HCT116 (cell line): ENCODE measurements at regions not wholly inside any gene's neighbourhood (a gene's known extent, or its start where the extent isn't known, plus 50 kb on each side); places are given as distances from the start of the nearest gene placed in this dataset.

ENCODE experiments used
- ATAC-seq: fragments of 200-7000 bp; cut with Tn5 transposase; 2 replicates; pipeline ENCODE4 v1.9.1; 2020; ENCODE audit warnings: mild to moderate bottlenecking, moderate library complexity
- BruUV-seq: library from RNA; stranded (reverse); fragments of 400-500 nt; replicated peaks from 2 replicates; lab custom pipeline; 2021; lab: Mats Ljungman, UMichigan
- CTCF ChIA-PET: fragments of 300-600 bp; sonication (Branson Sonifier 250); formaldehyde crosslinking; loops from one replicate; lab custom pipeline; 2021; ENCODE audit warnings: antibody characterized with exemption; lab: Charles Lee
- POLR2A ChIA-PET: fragments of 300-600, 350-600 bp; sonication (Branson Sonifier 250); formaldehyde crosslinking; loops from one replicate; lab custom pipeline; 2021; ENCODE audit warnings: antibody characterized with exemption; lab: Charles Lee
- RAD21 ChIA-PET, 2 experiments: fragments of 300-600 bp; sonication (Branson Sonifier 250); formaldehyde crosslinking; loops; one replicate each; lab custom pipeline; 2023; ENCODE audit warnings: low total read pairs in 2 of 2; ENCODE audit not compliant: uncharacterized antibody in 2 of 2, unreplicated experiment in 2 of 2, low non-redundant PET in 1 of 2; lab: Charles Lee
- DNase-seq: peaks from one replicate; pipeline ENCODE4 v3.0.0-alpha.2; 2010; ENCODE audit warnings: low read depth, low spot score
- H2AFZ ChIP-seq: fragments of 200-600 bp; shearing (Covaris generic), sonication (generic); 2 replicates; pipeline ENCODE4 v1.6.1; 2017; ENCODE audit warnings: low read depth, mixed run types, mixed read lengths, antibody characterized with exemption, low read length; ENCODE audit not compliant: poor library complexity, severe bottlenecking
- H3K27ac ChIP-seq: 2 replicates; pipeline ENCODE4 v1.5.1; 2012; ENCODE audit warnings: low read depth, low read length
- H3K27me3 ChIP-seq: fragments of 200-600 bp; sonication (generic); 2 replicates; pipeline ENCODE4 v1.6.1; 2016; ENCODE audit warnings: mixed run types, low read length, mixed read lengths; ENCODE audit not compliant: insufficient read depth
- H3K36me3 ChIP-seq, 2 experiments: fragments of 200-500 bp in 1 of 2; fragments of 200-600 bp in 1 of 2; sonication (Bioruptor generic) in 1 of 2; sonication (generic) in 1 of 2; 2 replicates each; pipeline versions ENCODE4 v1.5.1 to v1.6.1; 2014 to 2016; ENCODE audit warnings: low read length in 2 of 2, inconsistent platforms in 1 of 2, mixed read lengths in 1 of 2, mixed run types in 1 of 2; ENCODE audit not compliant: insufficient read depth in 2 of 2, control insufficient read depth in 1 of 2
- H3K4me1 ChIP-seq, 2 experiments: fragments of 200-600 bp in 1 of 2; sonication (generic) in 1 of 2; 2 replicates each; pipeline versions ENCODE4 v1.5.1 to v1.6.1; 2012 to 2017; ENCODE audit warnings: low read length in 2 of 2, inconsistent platforms in 1 of 2, mild to moderate bottlenecking in 1 of 2, mixed read lengths in 1 of 2, mixed run types in 1 of 2, moderate library complexity in 1 of 2; ENCODE audit not compliant: insufficient read depth in 2 of 2, control insufficient read depth in 1 of 2
- H3K4me2 ChIP-seq: fragments of 200-600 bp; sonication (generic); 2 replicates; pipeline ENCODE4 v1.6.1; 2017; ENCODE audit warnings: mixed run types, low read length, mixed read lengths
- H3K4me3 ChIP-seq, 2 experiments: fragments of 200-600 bp in 1 of 2; sonication (generic) in 1 of 2; replicated peaks in 1 of 2; 2 replicates each; pipeline ENCODE4 v1.5.1; 2011 to 2016; ENCODE audit warnings: low read length in 2 of 2, control low read depth in 1 of 2, low read depth in 1 of 2, mild to moderate bottlenecking in 1 of 2, mixed read lengths in 1 of 2, mixed run types in 1 of 2
- H3K79me2 ChIP-seq: fragments of 200-600 bp; sonication (generic); 2 replicates; pipeline ENCODE4 v1.6.1; 2017; ENCODE audit warnings: mild to moderate bottlenecking, mixed run types, low read length, moderate library complexity, mixed read lengths; ENCODE audit not compliant: insufficient read depth
- H3K9ac ChIP-seq: fragments of 200-600 bp; sonication (generic); 2 replicates; pipeline ENCODE4 v1.6.1; 2016; ENCODE audit warnings: low read length, mixed read lengths
- H3K9me2 ChIP-seq: fragments of 200-600 bp; sonication (generic), shearing (Covaris generic); 2 replicates; pipeline ENCODE4 v1.6.1; 2017; ENCODE audit warnings: mixed run types, mild to moderate bottlenecking, moderate library complexity; ENCODE audit not compliant: insufficient read depth
- H3K9me3 ChIP-seq, 2 experiments: fragments of 200-500 bp in 1 of 2; fragments of 200-600 bp in 1 of 2; sonication (Bioruptor generic) in 1 of 2; sonication (generic) in 1 of 2; 2 replicates each; pipeline ENCODE4 v1.6.1; 2014 to 2017; ENCODE audit warnings: low read length in 2 of 2, mixed read lengths in 2 of 2, inconsistent platforms in 1 of 2, low read depth in 1 of 2, mild to moderate bottlenecking in 1 of 2, mixed run types in 1 of 2, moderate library complexity in 1 of 2; ENCODE audit not compliant: control insufficient read depth in 1 of 2, insufficient read depth in 1 of 2
- H4K20me1 ChIP-seq: fragments of 200-600 bp; sonication (generic), shearing (Covaris generic); 2 replicates; pipeline ENCODE4 v1.6.1; 2017; ENCODE audit warnings: mixed run types, mild to moderate bottlenecking, moderate library complexity; ENCODE audit not compliant: insufficient read depth
- ATF3 ChIP-seq: IDR thresholded peaks from 2 replicates; pipeline ENCODE4 v1.6.1; 2012
- CBX3 ChIP-seq: IDR thresholded peaks from 2 replicates; pipeline ENCODE4 v1.6.1; 2012; ENCODE audit warnings: low read depth
- CTCF ChIP-seq, 3 experiments: fragments of 200-600 bp in 1 of 3; sonication (generic) in 1 of 3; IDR thresholded peaks in 2 of 3; conservative IDR thresholded peaks in 1 of 3; 2 replicates each; pipeline ENCODE4 v1.5.1; 2012 to 2017; ENCODE audit warnings: low read depth in 2 of 3, low read length in 2 of 3, antibody characterized with exemption in 1 of 3, borderline replicate concordance in 1 of 3, control low read depth in 1 of 3, mild to moderate bottlenecking in 1 of 3, mixed read lengths in 1 of 3, mixed run types in 1 of 3, moderate library complexity in 1 of 3; ENCODE audit not compliant: insufficient read depth in 1 of 3
- EGR1 ChIP-seq: IDR thresholded peaks from 2 replicates; pipeline ENCODE4 v1.6.1; 2012; ENCODE audit warnings: low read depth
- FOSL1 ChIP-seq: IDR thresholded peaks from 2 replicates; pipeline ENCODE4 v1.6.1; 2012; ENCODE audit warnings: low read depth
- JUND ChIP-seq: IDR thresholded peaks from 2 replicates; pipeline ENCODE4 v1.6.1; 2012
- MAX ChIP-seq: IDR thresholded peaks from 2 replicates; pipeline ENCODE4 v1.6.1; 2012
- POLR2A ChIP-seq: IDR thresholded peaks from 2 replicates; pipeline ENCODE4 v1.7.0; 2011; ENCODE audit warnings: borderline replicate concordance; ENCODE audit not compliant: insufficient read depth, insufficient read length; ENCODE audit errors: extremely low read depth
- POLR2AphosphoS5 ChIP-seq: IDR thresholded peaks from 2 replicates; pipeline ENCODE4 v1.6.1; 2011; ENCODE audit warnings: mild to moderate bottlenecking, low read depth, low read length, moderate library complexity
- RAD21 ChIP-seq: IDR thresholded peaks from 2 replicates; pipeline ENCODE4 v1.6.1; 2012; ENCODE audit warnings: low read depth, mild to moderate bottlenecking
- REST ChIP-seq: IDR thresholded peaks from 2 replicates; pipeline ENCODE4 v1.6.1; 2012; ENCODE audit warnings: low read depth
- SIN3A ChIP-seq: IDR thresholded peaks from 2 replicates; pipeline ENCODE4 v1.6.1; 2012; ENCODE audit warnings: low read depth
- SP1 ChIP-seq: IDR thresholded peaks from 2 replicates; pipeline ENCODE4 v1.6.1; 2012; ENCODE audit warnings: low read depth
- SRF ChIP-seq: IDR thresholded peaks from 2 replicates; pipeline ENCODE4 v1.6.1; 2012; ENCODE audit warnings: low read depth
- TCF7L2 ChIP-seq: IDR thresholded peaks from 2 replicates; pipeline ENCODE4 v1.7.0; 2011; ENCODE audit warnings: borderline replicate concordance, inconsistent platforms; ENCODE audit not compliant: insufficient read depth, insufficient read length; ENCODE audit errors: extremely low read depth
- YY1 ChIP-seq: IDR thresholded peaks from 2 replicates; pipeline ENCODE4 v1.6.1; 2011; ENCODE audit warnings: low read length, low read depth, moderate library complexity, mild to moderate bottlenecking; ENCODE audit not compliant: insufficient replicate concordance; ENCODE audit errors: extremely low read depth
- ZNF274 ChIP-seq: fragments of 200-500 bp; sonication (Bioruptor generic); IDR thresholded peaks from 2 replicates; pipeline ENCODE4 v1.6.1; 2014; ENCODE audit warnings: mild to moderate bottlenecking, low read depth, low read length, inconsistent platforms
- intact Hi-C: fragments of 100-400 bp; cut with micrococcal nuclease; formaldehyde crosslinking; loops from 2 replicates; pipeline ENCODE4 v1.10.0; 2022

- Histone ChIP-seq H3K4me2 (no peak overlapping the region), H3K9ac (no peak overlapping the region), H3K79me2 (no peaks in the 10 kb centered on the region), H3K27ac (no peak overlapping the region), H3K4me1 (0 out of 4 replicates have a peak, but pooled peaks cover 0 to 4% of the 10 kb centered on the region in 2 experiments), H2AFZ (peak overlapping the region; percentile 43), H3K27me3 (no peaks in the 10 kb centered on the region), H4K20me1 (no peaks in the 10 kb centered on the region), H3K9me3 (no peaks in the 10 kb centered on the region), H3K9me2 (no peaks in the 10 kb centered on the region), H3K4me3 (no peak overlapping the region), H3K36me3 (no peaks in the 10 kb centered on the region)
- DNase-seq, result no peak
- no TSS peak for BruUV-seq
- TF ChIP-seq YY1 (no peak), MAX (no peak), POLR2A (no peak), SP1 (no peak), ZNF274 (no peak), CTCF (IDR thresholded peaks at IDR 0.05 in 2 of 3, conservative IDR thresholded peaks at IDR 0.05 in 1 of 3; ENCODE audit: borderline replicate concordance in 1 of 3, insufficient read depth in 1 of 3, low read depth in 2 of 3, low read length in 2 of 3) (no peak), TCF7L2 (no peak), POLR2AphosphoS5 (no peak), CBX3 (no peak), FOSL1 (no peak), SRF (no peak), SIN3A (no peak), ATF3 (no peak), JUND (no peak), RAD21 (no peak), EGR1 (no peak), REST (no peak)
- intact Hi-C loops, result loop anchor here (10.0 kb wide), 1 partner anchor 998 kb away; no protein-coding TSS in a partner anchor
- ATAC-seq, result no peak
- ChIA-PET RAD21 (no interaction called here), POLR2A (no interaction called here), CTCF (no interaction called here)
These were observed 393.8 kb upstream of the DCN start for GRCh38 chr12:91576432-91576831.
